Daoy (cell line): ENCODE measurements at regions not wholly inside any gene's neighbourhood (a gene's known extent, or its start where the extent isn't known, plus 50 kb on each side); places are given as distances from the start of the nearest gene placed in this dataset.

ENCODE experiments used
- DNase-seq: peaks from one replicate; pipeline ENCODE4 v3.0.0-alpha.2; 2015; ENCODE audit warnings: low read depth

DNA sequence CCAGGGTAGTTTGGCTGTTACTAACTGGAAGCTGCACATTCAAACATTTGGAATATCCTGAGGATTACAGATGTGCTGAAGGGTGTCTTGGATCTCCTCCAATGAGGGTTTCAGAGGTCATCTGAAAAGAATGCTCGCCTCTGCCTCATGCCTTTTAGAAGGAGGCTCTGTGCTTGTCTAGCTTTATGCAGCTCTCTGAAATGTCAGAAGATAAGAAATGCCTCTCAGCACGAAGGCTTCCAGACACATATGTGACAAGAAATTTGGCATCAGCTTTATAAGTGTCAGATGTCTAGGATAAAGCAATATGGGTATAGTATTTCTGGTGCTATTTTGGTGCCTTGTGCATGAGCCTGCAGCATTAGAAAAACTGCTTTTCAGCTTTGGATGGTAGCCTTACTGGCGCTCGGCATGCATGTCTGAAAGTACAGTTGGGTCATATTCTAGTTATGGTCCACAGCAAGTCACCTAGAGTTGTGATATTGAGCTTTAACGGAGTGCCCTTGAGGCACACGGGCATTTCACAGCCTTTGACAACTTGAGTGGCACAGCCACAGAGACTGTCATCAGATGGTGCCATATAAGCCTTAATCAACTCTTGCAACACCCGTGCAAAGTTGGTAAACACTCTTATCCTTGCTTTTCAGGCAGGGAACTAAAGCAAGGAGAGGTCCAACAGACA lies 70.8 kb upstream of the PGRMC2 start:
- peak; percentile 54 for DNase-seq

DNA sequence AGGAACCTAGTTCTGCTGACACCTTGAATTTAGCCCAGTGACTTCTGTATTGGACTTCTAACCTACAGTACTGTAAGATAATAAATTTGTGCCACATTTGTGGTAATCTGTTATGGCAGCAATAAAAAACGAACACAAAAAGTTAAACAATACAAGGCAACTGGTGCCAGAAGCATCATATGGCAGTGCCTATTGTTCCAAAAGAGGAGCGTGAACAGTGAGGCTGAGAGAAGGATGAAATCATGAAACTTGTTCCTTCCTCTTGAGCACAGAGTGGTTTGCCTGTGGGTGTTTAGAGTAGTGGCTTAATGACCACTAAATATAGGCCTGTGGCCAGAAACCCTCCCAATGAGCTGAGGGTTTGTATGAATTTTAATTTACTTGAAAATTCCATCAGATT lies 69.7 kb upstream of the PGRMC2 start:
- DNase-seq: peak; percentile 5

DNA sequence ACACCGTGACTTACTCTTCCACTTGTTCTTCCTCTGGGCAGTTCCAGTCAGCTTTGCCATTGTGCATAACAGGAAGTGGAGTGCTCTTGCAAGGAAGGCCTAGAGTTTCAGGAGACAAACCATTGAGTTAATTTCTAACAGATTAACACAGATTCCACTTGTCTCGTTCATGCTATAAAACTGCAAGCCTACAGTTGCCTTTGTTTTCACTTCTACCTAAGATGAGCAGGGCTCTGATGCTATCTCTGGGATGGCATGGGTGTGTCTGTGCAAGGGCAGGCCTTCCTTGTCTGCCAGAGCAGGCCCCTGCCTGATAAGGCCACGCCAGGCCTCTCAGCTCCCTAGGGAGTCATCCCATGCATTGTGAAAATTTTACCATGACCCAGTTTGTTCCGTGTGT lies 67.7 kb upstream of the PGRMC2 start:
- DNase-seq: peak; percentile 19

- peak; percentile 66 for DNase-seq
Observed at GRCh38 chr4:128354205-128354821, 66.7 kb upstream of the PGRMC2 start.

- peak; percentile 53 for DNase-seq
Observed at GRCh38 chr4:128353791-128354190, 66.2 kb upstream of the PGRMC2 start.

DNA sequence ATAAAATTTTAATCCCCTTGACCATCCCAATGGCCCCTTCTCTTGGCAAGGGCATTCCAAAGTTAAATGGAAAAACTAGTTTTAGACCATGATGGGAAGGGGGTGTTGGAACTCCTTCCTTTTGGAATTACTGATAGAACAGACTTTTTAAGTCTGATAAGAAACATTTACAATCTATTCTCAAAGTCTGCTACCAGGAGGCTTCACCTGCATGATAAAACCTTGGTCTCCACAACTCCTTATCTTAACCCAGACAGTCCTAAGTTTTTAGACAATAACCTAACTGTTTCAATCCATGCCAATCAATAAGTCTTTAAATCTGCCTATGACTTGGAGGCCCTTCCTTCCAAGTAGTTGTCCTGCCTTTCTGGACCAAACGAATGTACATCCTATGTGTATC lies 63.9 kb upstream of the PGRMC2 start:
- no peak for DNase-seq

DNA sequence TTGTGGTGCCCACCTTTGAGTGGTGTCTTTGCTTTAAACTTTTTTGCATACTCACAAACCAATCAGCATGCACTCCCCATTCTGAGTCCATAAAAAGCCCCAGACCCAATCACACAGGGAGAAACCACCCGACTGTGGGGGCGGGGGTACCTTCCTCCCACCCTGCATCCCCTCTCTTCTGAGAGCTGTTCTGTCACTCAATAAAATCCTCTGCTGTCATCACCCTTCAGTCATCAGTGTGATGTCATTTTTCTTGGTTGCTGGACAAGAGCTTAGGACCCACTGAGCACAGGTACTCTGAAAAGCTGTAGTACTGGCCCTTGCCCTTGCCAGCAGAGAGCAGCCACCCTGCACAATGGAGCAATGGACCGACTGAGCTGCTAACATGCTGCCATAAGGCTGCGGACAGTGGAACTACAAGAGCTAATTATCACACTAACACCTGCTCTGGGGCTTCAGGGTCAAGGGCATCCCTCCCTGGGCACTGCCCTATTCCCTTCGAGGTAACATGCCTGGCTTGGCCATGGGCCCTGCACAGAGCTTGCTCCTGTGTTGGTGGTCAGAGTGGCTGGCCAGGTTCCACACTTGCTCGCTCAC lies 62.9 kb upstream of the PGRMC2 start:
- DNase-seq: no peak

DNA sequence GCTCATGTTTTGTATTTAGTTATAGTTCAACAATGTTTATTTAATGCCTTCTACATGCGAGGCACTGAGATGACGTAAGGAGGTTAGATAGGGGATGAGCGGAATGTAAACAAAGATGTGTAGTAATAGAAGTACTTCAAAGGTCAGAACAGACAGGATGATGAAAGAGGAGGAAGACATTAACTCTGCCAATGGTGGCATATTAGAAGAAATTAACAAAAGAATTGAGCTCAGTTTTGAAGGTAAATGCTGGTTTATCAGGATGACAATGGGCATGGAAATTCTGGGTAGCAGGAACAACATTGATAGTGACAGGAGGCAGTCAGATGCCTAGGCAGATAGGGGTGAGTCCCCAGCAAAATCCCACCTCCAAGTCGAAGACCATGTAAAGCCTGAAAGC lies 62.3 kb upstream of the PGRMC2 start:
- DNase-seq: peak; percentile 17

GRCh38 chr4:128347930-128348660 lies 60.5 kb upstream of the PGRMC2 start:
- no peak for DNase-seq

GRCh38 chr4:128347175-128347868 lies 59.7 kb upstream of the PGRMC2 start:
- no peak for DNase-seq

GRCh38 chr4:128346054-128346716 lies 58.6 kb upstream of the PGRMC2 start:
- DNase-seq: no peak

DNA sequence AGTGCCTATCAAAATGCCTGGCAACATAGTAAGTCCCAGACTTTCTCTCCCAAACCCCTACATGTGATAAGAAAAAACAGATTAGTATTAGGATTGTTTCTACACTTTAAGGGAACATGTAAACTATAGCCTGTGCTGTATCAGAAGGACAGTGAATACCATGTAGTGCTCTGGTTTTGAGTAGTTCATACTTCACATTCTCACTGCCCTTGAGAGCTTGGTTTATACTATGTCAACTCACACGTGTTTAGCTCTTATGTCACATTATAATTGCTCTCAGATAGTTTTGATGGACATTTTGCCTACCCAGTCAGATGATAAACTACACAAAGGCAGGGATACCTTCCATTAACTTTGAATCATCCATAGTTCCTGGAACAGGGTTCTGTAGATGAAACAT lies 58.0 kb upstream of the PGRMC2 start:
- no peak for DNase-seq

DNA sequence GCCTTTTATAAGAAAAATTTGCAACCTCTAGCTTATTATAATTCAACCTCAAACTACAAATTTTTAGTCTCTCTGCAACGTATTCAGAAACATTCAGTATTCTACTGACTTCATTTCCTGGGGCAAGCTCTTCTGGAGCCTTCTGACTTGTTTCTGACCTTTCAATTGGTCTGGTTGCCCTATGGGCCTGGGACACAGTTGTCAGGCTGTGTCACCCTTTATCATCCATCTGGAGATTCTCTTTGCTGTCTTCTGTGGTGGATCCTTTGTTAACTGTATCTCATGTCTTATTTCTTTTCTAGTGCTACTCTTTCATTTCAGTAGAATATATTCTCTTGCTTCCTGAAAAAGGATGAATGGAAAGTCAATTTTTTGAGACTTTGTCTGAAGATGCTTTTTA lies 55.1 kb upstream of the PGRMC2 start:
- DNase-seq: no peak

DNA sequence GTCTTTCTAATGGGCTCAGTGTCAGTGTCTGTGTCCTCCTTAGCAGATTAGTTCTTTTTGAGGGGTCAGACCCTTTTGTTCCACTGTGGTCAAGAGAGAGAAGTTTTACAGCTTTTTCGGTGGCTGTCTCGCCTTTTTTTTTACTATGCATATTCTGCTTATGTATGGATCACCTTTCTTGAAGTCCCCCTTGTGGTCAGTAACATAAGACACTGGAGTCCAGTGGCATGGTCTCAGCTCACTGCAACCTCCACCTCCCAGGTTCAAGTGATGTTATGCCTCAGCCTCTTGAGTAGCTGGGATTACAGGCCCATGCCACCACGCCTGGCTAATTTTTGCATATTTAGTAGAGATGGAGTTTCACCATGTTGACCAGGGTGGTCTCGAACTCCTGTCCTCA lies 54.0 kb upstream of the PGRMC2 start:
- no peak for DNase-seq

- peak; percentile 78 for DNase-seq
Observed at GRCh38 chr4:128338634-128339355, 51.2 kb upstream of the PGRMC2 start.

DNA sequence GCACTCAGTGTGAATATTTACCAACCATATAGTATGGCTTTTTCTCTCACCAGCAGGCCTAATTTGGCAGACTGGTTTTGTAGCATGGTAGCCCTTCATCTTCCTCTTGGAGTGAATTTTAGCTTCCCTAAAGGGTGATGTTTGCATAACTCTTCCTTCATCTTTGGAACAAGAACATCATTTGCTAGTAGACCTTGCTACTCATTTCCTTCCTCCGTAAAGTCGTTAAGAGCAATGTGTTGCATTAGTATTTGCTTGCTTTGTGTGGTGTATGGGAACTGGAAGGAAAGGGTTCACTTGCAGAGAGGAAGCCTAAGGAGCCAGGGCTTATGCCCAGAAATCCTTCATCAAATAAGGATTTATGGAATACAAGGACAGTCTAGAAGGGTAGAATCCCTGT lies 50.2 kb upstream of the PGRMC2 start:
- no peak for DNase-seq
